ENCODE measurements at regions not wholly inside any gene's neighbourhood (a gene's known extent, or its start where the extent isn't known, plus 50 kb on each side); places are given as distances from the start of the nearest gene placed in this dataset.

DNA sequence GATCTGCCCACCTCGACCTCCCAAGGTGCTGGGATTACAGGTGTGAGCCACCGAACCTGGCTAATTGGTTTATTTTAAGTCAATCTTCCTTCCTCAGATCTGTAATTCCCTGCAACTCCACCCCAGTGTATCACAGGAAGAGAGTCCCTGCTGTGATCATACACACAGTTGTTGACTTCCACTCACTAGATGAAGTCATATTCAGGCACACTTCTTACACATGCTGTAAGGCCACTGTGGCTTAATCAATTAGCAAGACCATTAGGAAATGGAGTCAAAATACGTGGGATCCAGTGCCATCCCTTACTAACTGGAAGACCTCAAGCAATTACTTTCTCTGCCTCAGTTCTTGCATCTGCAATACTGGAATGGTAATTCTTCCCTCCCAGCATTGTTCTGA is 66.1 kb upstream of the PAX2 start:
- H3K27ac Mint-ChIP-seq (ENCODE audit: low read depth) = no peak overlapping the region
- peaks cover 2% of the 10 kb centered on the region for H3K36me3 Mint-ChIP-seq (ENCODE audit: insufficient read depth)
- H3K9me3 Mint-ChIP-seq = no peaks in the 10 kb centered on the region
- H3K4me1 Mint-ChIP-seq = peaks cover 11% of the 10 kb centered on the region
- DNase-seq (ENCODE audit: low spot score in 2 of 2) (no peak), ATAC-seq (replicated peaks; ENCODE audit: extremely low read depth, poor library complexity, severe bottlenecking) (no peak)
- H3K27me3 Mint-ChIP-seq = peaks cover 35% of the 10 kb centered on the region
- H3K4me3 Mint-ChIP-seq = no peak overlapping the region

DNA sequence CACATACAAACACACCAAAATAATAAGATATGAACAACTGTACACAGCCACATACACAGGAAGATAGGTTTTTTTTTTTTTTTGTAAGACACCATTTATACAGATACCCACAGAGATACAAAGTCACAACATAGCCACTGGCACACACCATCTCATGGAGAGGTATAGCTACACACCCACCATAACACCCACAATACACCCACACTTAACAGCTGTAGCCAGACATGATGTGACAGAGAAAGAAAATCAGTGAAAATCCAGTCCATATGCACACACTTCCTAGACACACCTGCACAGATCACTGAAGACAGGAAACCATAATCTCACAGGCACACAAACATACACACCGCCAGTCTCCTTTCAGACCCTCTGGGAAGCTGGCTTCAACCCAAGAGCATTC is 62.4 kb upstream of the PAX2 start:
- ATAC-seq (replicated peaks; ENCODE audit: extremely low read depth, poor library complexity, severe bottlenecking) (no peak), DNase-seq (ENCODE audit: low spot score in 2 of 2) (no peak)
- Mint-ChIP-seq H3K36me3 (ENCODE audit: insufficient read depth) (peaks cover 3% of the 10 kb centered on the region), H3K27me3 (peaks cover 72% of the 10 kb centered on the region), H3K4me3 (no peak overlapping the region), H3K27ac (ENCODE audit: low read depth) (no peak overlapping the region), H3K9me3 (no peaks in the 10 kb centered on the region), H3K4me1 (peaks cover 6% of the 10 kb centered on the region)

DNA sequence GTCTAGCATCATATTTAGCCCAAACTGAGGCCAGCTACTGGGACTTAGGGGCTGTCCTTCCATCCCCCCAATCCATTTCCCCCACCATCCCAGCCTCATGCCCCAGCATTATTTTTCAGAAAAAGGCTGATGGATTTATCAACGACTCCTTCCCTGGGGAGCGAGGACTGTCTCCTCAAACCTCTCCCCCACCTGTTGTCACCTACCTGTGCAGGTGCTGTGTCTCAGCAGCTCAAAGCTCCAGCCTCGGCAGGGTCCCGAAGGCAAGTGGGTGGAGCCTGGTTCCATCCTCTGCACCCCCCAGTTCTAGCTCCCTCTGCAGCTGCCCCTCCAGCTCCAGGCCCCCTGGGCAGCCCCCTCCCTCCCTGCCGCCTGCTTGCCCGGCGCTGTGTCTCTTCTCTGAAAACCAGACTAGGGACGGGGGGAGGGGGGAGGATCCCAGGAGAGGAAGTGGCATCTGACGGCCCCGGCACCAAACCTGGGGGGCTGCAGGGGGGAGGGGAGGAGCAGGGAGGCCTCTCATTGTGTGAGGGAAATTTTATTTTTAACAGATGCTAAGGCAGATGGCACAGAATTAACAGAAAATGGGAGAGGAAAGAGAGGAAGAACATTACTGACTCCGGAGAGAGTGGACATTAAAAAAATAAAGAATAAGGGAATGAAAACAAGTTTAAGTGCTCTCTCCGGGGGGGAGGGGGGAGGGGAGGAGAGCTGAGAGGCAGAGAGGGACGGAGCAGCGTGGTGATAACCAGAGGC is 61.7 kb upstream of the PAX2 start:
- Mint-ChIP-seq H3K4me3 (no peak overlapping the region), H3K4me1 (peaks cover 6% of the 10 kb centered on the region)

DNA sequence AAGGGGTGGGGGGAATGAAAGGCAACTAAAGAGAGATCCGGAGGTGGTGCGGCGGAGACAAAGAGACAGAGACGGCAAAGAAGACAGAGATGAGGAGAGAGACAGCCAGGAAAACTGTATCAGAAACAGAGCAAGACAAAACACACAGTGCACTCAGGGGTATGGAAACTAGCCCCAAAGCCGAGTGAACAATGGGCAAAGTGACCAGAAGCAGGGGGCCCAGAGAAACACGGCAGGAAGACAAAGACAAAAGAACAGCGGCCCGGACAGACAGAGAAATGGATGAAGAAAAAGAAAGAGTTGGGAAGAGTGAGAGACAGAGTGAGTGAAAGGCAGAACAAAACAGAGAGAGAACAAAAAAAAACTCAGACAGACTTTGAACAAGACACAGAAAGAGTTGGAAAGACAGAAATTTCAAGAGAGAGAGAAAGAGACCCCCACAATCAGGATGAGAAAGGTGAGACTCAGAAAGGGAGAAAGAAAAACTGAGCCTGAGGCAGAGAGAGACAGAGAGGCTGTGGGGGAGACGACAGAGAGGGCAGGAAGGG is 60.6 kb upstream of the PAX2 start:
- Mint-ChIP-seq H3K4me3 (no peak overlapping the region), H3K36me3 (ENCODE audit: insufficient read depth) (peaks cover 3% of the 10 kb centered on the region), H3K27me3 (peaks cover 76% of the 10 kb centered on the region), H3K27ac (ENCODE audit: low read depth) (no peak overlapping the region), H3K9me3 (no peaks in the 10 kb centered on the region), H3K4me1 (peaks cover 6% of the 10 kb centered on the region)
- DNase-seq (ENCODE audit: low spot score in 2 of 2) (no peak), ATAC-seq (replicated peaks; ENCODE audit: extremely low read depth, poor library complexity, severe bottlenecking) (no peak)

More for the DNA sequence above, 61.7 kb upstream of the PAX2 start:
- H3K9me3 Mint-ChIP-seq = no peaks in the 10 kb centered on the region
- no peak for ATAC-seq (replicated peaks; ENCODE audit: extremely low read depth, poor library complexity, severe bottlenecking)
- DNase-seq (ENCODE audit: low spot score in 2 of 2) = no peak
- no peak overlapping the region for H3K27ac Mint-ChIP-seq (ENCODE audit: low read depth)
- peaks cover 76% of the 10 kb centered on the region for H3K27me3 Mint-ChIP-seq
- H3K36me3 Mint-ChIP-seq (ENCODE audit: insufficient read depth) = peaks cover 3% of the 10 kb centered on the region

DNA sequence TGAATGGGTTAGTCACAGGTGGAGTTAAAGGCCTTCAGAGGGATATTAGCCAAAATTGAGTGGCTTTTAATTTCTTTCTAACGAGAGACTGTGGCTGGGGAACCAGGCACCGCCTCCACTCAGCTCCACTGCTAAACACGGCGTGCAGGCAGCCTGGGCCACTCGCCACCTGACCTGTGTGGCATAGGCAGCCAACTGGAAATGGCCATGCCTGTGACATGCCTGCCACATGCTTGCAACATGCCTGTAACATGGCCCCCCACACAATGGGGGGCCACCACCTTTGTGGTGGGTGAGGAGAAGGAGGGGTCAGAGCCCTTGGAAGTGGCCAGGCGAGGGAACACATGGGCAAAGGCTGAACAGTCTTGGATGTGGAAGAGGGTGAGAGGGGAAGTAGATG is 60.1 kb upstream of the PAX2 start:
- no peak for DNase-seq (ENCODE audit: low spot score in 2 of 2)
- no peak overlapping the region for H3K27ac Mint-ChIP-seq (ENCODE audit: low read depth)
- peaks cover 6% of the 10 kb centered on the region for H3K4me1 Mint-ChIP-seq
- ATAC-seq (replicated peaks; ENCODE audit: extremely low read depth, poor library complexity, severe bottlenecking) = no peak
- H3K36me3 Mint-ChIP-seq (ENCODE audit: insufficient read depth) = peaks cover 3% of the 10 kb centered on the region
- no peaks in the 10 kb centered on the region for H3K9me3 Mint-ChIP-seq
- H3K27me3 Mint-ChIP-seq = peaks cover 78% of the 10 kb centered on the region
- H3K4me3 Mint-ChIP-seq = no peak overlapping the region

- Mint-ChIP-seq H3K36me3 (ENCODE audit: insufficient read depth) (peaks cover 3% of the 10 kb centered on the region), H3K9me3 (no peaks in the 10 kb centered on the region), H3K4me1 (peaks cover 6% of the 10 kb centered on the region), H3K27me3 (peaks cover 95% of the 10 kb centered on the region), H3K4me3 (no peak overlapping the region), H3K27ac (ENCODE audit: low read depth) (no peak overlapping the region)
- ATAC-seq (replicated peaks; ENCODE audit: extremely low read depth, poor library complexity, severe bottlenecking) (no peak), DNase-seq (ENCODE audit: low spot score in 2 of 2) (no peak)
Observed at GRCh38 chr10:100687143-100688003, 58.0 kb upstream of the PAX2 start.

GRCh38 chr10:100688201-100688600 is 57.2 kb upstream of the PAX2 start:
- H3K4me3 Mint-ChIP-seq = no peak overlapping the region
- DNase-seq (ENCODE audit: low spot score in 2 of 2) (no peak), ATAC-seq (replicated peaks; ENCODE audit: extremely low read depth, poor library complexity, severe bottlenecking) (no peak)
- peaks cover 1% of the 10 kb centered on the region for H3K4me1 Mint-ChIP-seq
- no peak overlapping the region for H3K27ac Mint-ChIP-seq (ENCODE audit: low read depth)
- H3K9me3 Mint-ChIP-seq = no peaks in the 10 kb centered on the region
- peaks cover 3% of the 10 kb centered on the region for H3K36me3 Mint-ChIP-seq (ENCODE audit: insufficient read depth)
- H3K27me3 Mint-ChIP-seq = peaks cover 90% of the 10 kb centered on the region

DNA sequence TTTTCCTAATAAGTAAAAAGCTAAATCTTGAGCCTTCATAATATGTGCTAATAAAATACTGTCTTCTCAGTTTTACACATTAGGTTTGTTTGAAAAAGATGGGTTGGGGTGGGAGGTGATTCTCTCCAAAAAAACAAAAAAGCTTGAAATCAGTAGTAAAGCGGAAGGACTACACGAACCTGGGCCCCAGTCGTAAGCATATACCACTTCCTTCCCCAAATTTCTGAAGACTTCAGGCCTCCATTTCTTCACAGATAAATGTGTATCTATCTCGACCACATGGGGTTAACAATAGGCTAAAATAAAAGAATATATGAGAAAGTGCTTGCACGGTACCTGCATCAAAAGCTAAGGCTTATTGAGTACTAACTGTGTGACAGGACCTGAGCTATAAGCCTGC is 51.6 kb upstream of the PAX2 start:
- no peak for ATAC-seq (replicated peaks; ENCODE audit: extremely low read depth, poor library complexity, severe bottlenecking)
- Mint-ChIP-seq H3K36me3 (ENCODE audit: insufficient read depth) (no peaks in the 10 kb centered on the region), H3K4me3 (no peak overlapping the region), H3K4me1 (no peaks in the 10 kb centered on the region), H3K9me3 (no peaks in the 10 kb centered on the region), H3K27me3 (peaks cover 34% of the 10 kb centered on the region), H3K27ac (ENCODE audit: low read depth) (no peak overlapping the region)
- DNase-seq (ENCODE audit: low spot score in 2 of 2) = no peak
